DMS153 treated with DMSO at 0.1 percent for 48 hours (cell line): ENCODE measurements at regions not wholly inside any gene's neighbourhood (a gene's known extent, or its start where the extent isn't known, plus 50 kb on each side); places are given as distances from the start of the nearest gene placed in this dataset.
"Not testable (repeated sequence)": the region's sequence is repeated elsewhere in the genome, so short reads cannot be mapped to it uniquely, and the experiment has no call there.

Experiments used
- DNase-seq: peaks from one replicate; lab custom pipeline; 2025; ENCODE audit not compliant: unreplicated experiment; lab: John Stamatoyannopoulos, UW

GRCh38 chr3:63092515-63092914 lies 185.6 kb upstream of the SYNPR start:
- DNase-seq = no peak

- no peak for DNase-seq
Measured at GRCh38 chr3:63094642-63095408, 183.3 kb upstream of the SYNPR start.

DNA sequence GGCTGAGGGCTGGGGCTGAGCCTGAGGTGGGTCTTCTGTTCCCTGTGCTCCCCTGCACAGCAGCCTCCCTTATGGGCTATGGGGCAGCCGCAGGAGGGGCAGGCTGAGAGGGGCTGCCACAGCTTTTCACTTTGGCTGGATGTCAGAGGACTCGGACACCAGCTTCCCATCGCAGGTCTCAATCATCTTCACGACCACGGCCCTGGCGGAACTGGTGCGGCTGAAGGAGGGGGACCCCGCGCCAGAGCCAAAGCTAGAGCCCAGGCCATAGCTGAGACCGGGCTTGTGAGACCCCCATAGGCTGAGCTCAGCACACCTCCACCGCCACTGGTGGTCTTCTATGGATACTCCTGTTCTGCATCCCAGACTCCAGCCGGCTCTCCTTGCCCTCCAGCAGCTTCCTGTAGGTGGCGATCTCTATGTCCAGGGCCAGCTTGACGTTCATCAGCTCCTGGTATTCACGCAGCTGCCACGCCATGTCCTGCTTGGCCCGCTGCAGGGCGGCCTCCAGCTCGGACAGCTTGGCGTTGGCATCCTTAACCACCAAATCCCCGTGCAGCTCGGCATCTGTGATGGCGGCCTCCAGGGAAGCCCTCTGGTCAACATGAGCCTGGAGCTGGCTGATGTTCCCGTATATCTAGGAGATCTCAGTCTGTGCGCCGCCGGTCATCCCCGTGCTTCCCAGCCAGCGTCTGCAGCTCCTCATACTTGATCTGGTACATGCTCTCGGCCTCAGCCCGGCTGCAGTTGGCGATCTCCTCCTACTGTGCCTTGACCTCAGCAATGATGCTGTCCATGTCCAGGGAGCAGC lies 181.7 kb upstream of the SYNPR start:
- no peak for DNase-seq

GRCh38 chr3:63097396-63097795 lies 180.7 kb upstream of the SYNPR start:
- no peak for DNase-seq

DNA sequence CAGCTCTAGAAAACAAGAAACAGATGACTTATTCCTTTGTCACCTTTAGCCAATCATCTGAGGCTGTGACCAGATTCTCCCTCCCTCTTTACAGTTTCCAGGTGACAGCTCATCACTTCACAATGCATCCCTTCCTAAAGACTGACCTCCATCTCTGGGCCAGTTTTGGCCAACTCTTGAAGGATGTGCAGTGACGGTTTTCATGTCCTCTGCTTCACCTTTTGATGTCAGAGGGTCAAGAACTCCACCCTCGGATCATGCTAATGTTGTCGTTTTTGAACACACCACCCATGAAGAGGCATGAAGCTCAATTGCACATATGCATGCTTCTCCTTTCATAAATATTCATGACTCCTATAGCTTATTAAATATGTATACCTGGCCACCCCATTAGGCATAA lies 161.2 kb upstream of the SYNPR start:
- no peak for DNase-seq

GRCh38 chr3:63124090-63124489 lies 154.0 kb upstream of the SYNPR start:
- DNase-seq = no peak

GRCh38 chr3:63126530-63126929 lies 151.6 kb upstream of the SYNPR start:
- DNase-seq = no peak

DNA sequence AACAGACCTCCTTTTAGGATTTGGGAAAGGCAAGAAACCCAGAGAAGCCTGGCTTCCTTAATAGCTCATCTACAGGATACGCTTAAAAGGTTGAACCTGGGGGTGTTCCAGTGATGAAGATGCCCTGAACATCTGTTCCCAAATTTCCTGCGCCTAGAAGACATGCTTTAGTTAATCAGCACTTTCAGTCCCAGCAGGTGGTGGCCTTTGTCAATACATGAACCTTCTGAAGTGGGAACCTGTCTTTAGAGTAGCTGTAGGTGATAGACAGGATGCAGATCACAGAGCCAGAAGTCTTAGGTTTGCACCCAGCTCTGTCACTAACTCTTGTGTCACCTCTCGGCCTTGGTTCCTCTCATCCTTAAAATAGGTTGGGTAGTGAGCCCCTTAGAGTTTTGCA lies 149.7 kb upstream of the SYNPR start:
- no peak for DNase-seq

- no peak for DNase-seq
Measured at GRCh38 chr3:63130625-63131024, 147.5 kb upstream of the SYNPR start.

DNA sequence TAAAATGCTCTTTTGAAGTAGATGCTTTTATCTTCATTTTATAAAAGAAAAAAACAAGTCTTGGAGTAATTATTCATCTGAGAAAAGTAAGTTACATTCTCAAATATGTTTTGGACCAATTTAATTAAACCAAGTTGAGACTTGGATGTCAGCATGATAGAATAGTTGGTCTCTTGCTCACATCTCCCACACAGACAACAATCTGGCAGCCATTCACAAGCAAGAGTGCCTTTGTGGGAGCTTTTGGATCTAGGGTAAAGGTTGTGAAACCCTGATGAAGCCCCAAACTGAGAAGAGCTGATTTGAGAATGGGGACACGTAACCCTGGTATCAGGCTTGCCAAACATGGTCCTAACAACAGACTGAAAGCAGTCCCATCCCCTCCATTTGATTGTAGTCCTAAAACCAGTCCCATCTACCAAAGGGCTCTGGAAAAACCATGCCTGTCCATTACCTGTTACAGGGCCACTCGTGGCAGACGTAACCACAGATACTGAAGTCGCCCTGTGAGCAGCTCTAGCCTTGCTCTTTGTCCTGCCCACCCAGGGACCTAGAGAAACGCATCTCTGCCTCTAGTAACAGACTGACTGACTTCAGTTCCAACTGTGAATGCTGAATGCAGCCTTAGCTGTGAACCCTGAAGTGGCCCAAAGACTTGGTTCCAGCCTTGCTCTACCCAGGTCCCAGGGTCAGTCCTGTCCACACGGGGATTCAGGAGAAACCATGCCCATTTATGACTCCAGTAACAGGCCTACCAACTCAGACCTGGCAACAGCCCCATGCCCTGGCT lies 145.5 kb upstream of the SYNPR start:
- DNase-seq = no peak

DNA sequence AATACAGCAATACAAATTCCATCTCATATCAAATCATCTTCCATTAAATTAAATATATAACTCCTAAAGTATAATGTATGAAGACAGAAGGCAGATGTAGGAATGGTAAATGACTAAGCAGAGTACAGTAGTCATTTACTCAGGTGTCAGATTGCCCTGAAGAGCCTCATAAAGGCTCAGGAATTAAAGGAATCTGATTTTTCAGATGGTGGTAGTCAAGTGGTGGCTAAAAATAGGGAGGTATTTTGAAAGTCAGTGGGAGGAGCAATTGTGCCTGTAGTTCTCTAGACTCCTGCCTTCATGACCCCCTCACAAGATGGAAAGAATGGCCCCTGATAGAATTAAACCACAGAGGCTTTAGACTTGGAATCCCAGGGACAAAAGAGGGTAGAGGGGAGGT lies 142.7 kb upstream of the SYNPR start:
- no peak for DNase-seq

DNA sequence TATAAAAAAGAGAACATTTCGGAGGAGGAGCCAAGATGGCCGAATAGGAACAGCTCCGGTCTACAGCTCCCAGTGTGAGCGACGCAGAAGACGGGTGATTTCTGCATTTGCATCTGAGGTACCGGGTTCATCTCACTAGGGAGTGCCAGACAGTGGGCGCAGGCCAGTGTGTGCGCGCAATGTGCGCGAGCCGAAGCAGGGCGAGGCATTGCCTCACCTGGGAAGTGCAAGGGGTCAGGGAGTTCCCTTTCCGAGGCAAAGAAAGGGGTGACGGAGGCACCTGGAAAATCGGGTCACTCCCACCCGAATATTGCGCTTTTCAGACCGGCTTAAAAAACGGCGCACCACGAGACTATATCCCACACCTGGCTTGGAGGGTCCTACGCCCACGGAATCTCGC lies 141.9 kb upstream of the SYNPR start:
- DNase-seq = not testable (repeated sequence)

- no peak for DNase-seq
Measured at GRCh38 chr3:63142681-63143080, 135.4 kb upstream of the SYNPR start.

- no peak for DNase-seq
Measured at GRCh38 chr3:63146154-63146553, 132.0 kb upstream of the SYNPR start.

DNA sequence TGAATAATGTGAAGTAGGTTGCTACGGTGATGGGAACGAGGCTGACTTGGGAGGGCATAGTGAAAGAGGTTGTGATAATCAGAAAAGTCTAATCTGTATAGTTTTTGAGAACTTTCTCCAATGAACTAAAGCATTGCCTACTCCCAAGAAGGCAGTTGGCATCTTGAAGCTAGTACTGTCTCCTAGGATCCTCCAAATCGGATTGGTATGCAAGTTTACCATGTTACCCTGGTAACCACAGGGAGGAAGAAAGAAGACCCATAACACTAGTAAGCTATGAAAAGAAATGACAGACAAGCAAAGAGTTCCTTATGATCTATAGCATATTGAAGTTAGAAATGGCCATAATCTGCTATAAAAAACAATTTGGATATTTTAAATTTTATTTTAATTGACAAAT lies 127.2 kb upstream of the SYNPR start:
- DNase-seq = no peak

DNA sequence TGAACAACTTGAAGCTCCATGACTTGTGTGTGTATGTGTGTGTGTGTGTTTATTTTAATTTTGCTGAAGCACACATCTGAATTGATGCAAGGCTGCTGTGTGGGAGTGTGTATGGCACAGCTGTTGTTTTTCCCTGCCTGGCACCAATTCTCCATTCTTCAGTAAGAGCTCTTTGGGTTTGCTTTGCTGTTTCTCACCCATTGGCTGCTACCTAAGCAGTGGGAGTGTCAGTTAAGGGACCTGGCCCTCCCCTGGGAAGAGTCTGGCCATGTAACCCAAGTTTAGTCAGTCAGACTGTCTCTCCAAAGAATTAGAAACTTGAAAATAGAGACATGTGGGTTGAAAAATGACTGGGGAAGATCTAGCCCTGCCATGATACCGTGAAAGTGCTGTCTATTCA lies 126.2 kb upstream of the SYNPR start:
- DNase-seq = no peak

GRCh38 chr3:63159764-63160163 lies 118.3 kb upstream of the SYNPR start:
- DNase-seq = no peak

DNA sequence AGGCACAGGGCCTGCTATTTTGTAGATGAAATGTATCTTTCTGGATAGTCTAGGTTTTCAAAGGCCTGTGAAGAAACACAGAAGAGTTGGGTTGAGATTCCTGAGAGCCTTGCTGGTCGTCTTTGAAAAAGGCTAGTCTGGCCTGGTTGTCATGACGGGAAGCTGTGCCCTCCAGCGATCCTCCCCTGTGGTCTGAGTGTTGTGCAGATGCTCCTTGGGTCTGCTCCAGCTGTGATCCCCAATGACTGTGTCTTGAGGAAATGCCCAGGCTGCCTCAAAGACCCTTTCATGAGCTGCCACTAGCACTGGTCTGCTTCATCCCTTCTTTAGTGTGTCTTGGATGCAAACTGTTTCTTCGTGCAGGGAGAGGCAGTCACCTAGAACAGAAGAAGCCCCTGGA lies 111.0 kb upstream of the SYNPR start:
- no peak for DNase-seq

DNA sequence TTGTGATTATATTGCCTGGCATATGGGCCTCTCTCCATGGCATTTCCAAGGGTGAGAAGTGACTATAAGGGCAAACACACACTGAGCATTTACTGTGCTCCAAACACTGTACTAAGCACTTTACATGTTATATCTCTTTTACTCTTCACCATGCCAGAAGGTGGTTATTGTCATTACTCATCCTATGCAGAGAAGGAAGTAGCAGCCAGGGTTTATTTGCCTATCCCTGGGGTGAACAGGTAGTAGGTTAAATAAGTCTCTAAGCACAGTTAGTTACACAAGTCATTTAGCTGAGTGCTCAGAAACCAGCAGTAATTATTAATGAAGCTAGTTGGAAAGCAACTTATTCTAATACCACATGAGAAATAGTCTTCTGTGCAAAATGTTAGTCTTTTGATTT lies 109.9 kb upstream of the SYNPR start:
- DNase-seq = no peak

DNA sequence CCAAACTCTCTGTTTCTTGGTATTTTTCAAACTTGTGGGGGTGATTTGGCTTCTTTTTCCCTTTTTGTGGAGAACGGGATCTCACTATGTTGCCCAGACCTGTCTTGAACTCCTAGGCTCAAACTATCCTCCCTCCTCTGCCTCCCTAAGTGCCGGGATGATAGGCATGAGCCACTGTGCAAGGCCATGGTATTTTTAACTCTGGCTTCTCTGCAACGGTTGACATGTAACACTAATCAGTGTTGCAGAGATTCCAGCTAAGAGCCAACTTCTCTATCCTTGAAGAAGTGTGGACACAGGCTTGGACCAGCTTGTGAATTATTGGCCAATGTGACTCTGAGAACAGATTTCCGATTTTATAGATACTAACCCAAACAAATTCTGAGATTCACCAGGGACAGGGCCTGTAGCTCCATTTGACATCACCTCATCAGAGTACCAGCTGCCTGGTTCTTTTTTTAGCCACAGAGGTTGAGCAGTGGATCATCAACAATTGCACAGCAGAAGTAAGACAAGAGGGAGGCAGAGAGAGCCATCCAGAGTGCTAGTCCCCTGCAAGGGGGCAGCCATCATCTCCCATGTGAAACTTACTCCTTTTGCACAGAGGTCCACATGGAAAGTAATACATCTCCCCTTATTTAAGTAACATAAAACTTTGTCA lies 98.1 kb upstream of the SYNPR start:
- no peak for DNase-seq

DNA sequence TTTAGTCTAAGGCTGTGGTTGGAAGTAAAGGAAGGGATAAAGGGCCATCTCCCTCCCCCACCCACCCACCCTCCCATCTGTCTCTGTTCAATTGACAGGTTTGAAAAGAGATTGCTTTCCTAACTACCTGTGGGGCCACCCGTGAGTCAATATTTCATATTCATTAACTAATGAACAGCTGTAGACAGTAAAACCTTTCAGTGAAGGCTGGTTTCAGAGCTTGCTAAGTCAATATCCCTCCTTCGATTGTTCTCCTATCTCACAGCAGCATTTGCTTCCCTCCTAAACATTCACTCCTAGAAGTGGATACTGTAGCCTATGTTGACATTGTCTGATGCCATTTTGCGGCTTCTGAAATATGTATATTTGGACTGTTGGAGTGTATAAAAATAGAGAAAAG lies 85.9 kb upstream of the SYNPR start:
- DNase-seq = peak; percentile 49
